ENCODE measurements at regions not wholly inside any gene's neighbourhood (a gene's known extent, or its start where the extent isn't known, plus 50 kb on each side); places are given as distances from the start of the nearest gene placed in this dataset.
"Not testable (repeated sequence)": the region's sequence is repeated elsewhere in the genome, so short reads cannot be mapped to it uniquely, and the experiment has no call there.

- H3K4me3 ChIP-seq (ENCODE audit: extremely low read depth in 1 of 4, insufficient read depth in 2 of 4, low read depth in 3 of 4, low read length in 4 of 4); H3K4ac ChIP-seq (replicated peaks; ENCODE audit: insufficient read length, low read depth, low read length); DNase-seq (ENCODE audit: low read depth in 1 of 2, low spot score in 2 of 2); H3K56ac ChIP-seq (replicated peaks; ENCODE audit: insufficient read length, low read depth, low read length); H4K8ac ChIP-seq (ENCODE audit: extremely low read depth, insufficient read depth, low read length); H3K18ac ChIP-seq (ENCODE audit: extremely low read depth, low read length); H2AFZ ChIP-seq (ENCODE audit: low read length); H3K27me3 ChIP-seq (replicated peaks in 1 of 4; ENCODE audit: control insufficient read depth in 3 of 4, extremely low read depth in 1 of 4, insufficient read depth in 3 of 4, low read length in 3 of 4); H2AK5ac ChIP-seq (ENCODE audit: low read depth, low read length); H2BK120ac ChIP-seq (replicated peaks; ENCODE audit: low read depth, low read length); CTCF ChIA-PET (ENCODE audit: partially characterized antibody); H3K4me1 ChIP-seq (replicated peaks in 1 of 4; ENCODE audit: control insufficient read depth in 3 of 4, insufficient read depth in 4 of 4, low read length in 3 of 4); H3K27ac ChIP-seq (ENCODE audit: low read depth, low read length); H2BK5ac ChIP-seq (ENCODE audit: low read depth, low read length); POLR2A ChIA-PET (ENCODE audit: partially characterized antibody); H3K4me2 ChIP-seq (ENCODE audit: insufficient read depth in 1 of 2, low read depth in 2 of 2, low read length in 2 of 2); H3K23me2 ChIP-seq (ENCODE audit: low read depth, low read length); H3K9ac ChIP-seq (replicated peaks in 1 of 4; ENCODE audit: extremely low read depth in 1 of 4, low read depth in 3 of 4, low read length in 3 of 4); H2BK20ac ChIP-seq (ENCODE audit: low read length); H3K79me2 ChIP-seq (ENCODE audit: control insufficient read depth in 1 of 2, insufficient read depth in 2 of 2, low read length in 2 of 2); FAIRE-seq; H4K91ac ChIP-seq (replicated peaks; ENCODE audit: insufficient read length, low read length); H2BK12ac ChIP-seq (ENCODE audit: low read depth, low read length); H3K36me3 ChIP-seq (ENCODE audit: control insufficient read depth in 2 of 4, insufficient read depth in 4 of 4, low read length in 3 of 4); H3K9me3 ChIP-seq (ENCODE audit: insufficient read depth in 2 of 2, low read depth in 1 of 2, low read length in 1 of 2); H4K20me1 ChIP-seq (replicated peaks in 1 of 2; ENCODE audit: control insufficient read depth in 1 of 2, insufficient read depth in 2 of 2, low read length in 2 of 2); H3K79me1 ChIP-seq (ENCODE audit: low read depth, low read length); H2BK15ac ChIP-seq (ENCODE audit: low read length); H3K14ac ChIP-seq (ENCODE audit: insufficient read length); H3K23ac ChIP-seq (ENCODE audit: insufficient read length); H4K5ac ChIP-seq (ENCODE audit: insufficient read length, low read depth, low read length): not testable (repeated sequence)
- WGBS, 2 experiments (ENCODE audit: extremely low coverage in 1 of 2, insufficient coverage in 1 of 2, insufficient read length in 1 of 2, insufficient replicate concordance in 2 of 2, low coverage in 1 of 2, low lambda C conversion rate in 2 of 2, missing lambda C conversion rate in 1 of 2) = 82% methylated on average over 2 of the region's 5 CpGs; no CpG with 5 or more reads in 1 of the 2 experiments
Observed at GRCh38 chr1:149658175-149658574, 74.5 kb downstream of the PPIAL4C start.

GRCh38 chr1:149664624-149665023 lies 81.0 kb downstream of the PPIAL4C start:
- H2BK5ac ChIP-seq (ENCODE audit: low read depth, low read length); H3K36me3 ChIP-seq (ENCODE audit: control insufficient read depth in 2 of 4, insufficient read depth in 4 of 4, low read length in 3 of 4); H2AK5ac ChIP-seq (ENCODE audit: low read depth, low read length); H3K27me3 ChIP-seq (replicated peaks in 1 of 4; ENCODE audit: control insufficient read depth in 3 of 4, extremely low read depth in 1 of 4, insufficient read depth in 3 of 4, low read length in 3 of 4); H3K14ac ChIP-seq (ENCODE audit: insufficient read length); H3K4me2 ChIP-seq (ENCODE audit: insufficient read depth in 1 of 2, low read depth in 2 of 2, low read length in 2 of 2); H3K18ac ChIP-seq (ENCODE audit: extremely low read depth, low read length); H4K91ac ChIP-seq (replicated peaks; ENCODE audit: insufficient read length, low read length); H2BK15ac ChIP-seq (ENCODE audit: low read length); FAIRE-seq; H3K79me1 ChIP-seq (ENCODE audit: low read depth, low read length); H2BK12ac ChIP-seq (ENCODE audit: low read depth, low read length); H3K23ac ChIP-seq (ENCODE audit: insufficient read length); H2BK120ac ChIP-seq (replicated peaks; ENCODE audit: low read depth, low read length); H3K9ac ChIP-seq (replicated peaks in 1 of 4; ENCODE audit: extremely low read depth in 1 of 4, low read depth in 3 of 4, low read length in 3 of 4); H4K20me1 ChIP-seq (replicated peaks in 1 of 2; ENCODE audit: control insufficient read depth in 1 of 2, insufficient read depth in 2 of 2, low read length in 2 of 2); H3K4me1 ChIP-seq (replicated peaks in 1 of 4; ENCODE audit: control insufficient read depth in 3 of 4, insufficient read depth in 4 of 4, low read length in 3 of 4); CTCF ChIA-PET (ENCODE audit: partially characterized antibody); POLR2A ChIA-PET (ENCODE audit: partially characterized antibody); H3K23me2 ChIP-seq (ENCODE audit: low read depth, low read length); H4K8ac ChIP-seq (ENCODE audit: extremely low read depth, insufficient read depth, low read length); H3K79me2 ChIP-seq (ENCODE audit: control insufficient read depth in 1 of 2, insufficient read depth in 2 of 2, low read length in 2 of 2); DNase-seq (ENCODE audit: low read depth in 1 of 2, low spot score in 2 of 2); H3K27ac ChIP-seq (ENCODE audit: low read depth, low read length); H4K5ac ChIP-seq (ENCODE audit: insufficient read length, low read depth, low read length); H3K9me3 ChIP-seq (ENCODE audit: insufficient read depth in 2 of 2, low read depth in 1 of 2, low read length in 1 of 2); H2BK20ac ChIP-seq (ENCODE audit: low read length); H2AFZ ChIP-seq (ENCODE audit: low read length); H3K4me3 ChIP-seq (ENCODE audit: extremely low read depth in 1 of 4, insufficient read depth in 2 of 4, low read depth in 3 of 4, low read length in 4 of 4); H3K56ac ChIP-seq (replicated peaks; ENCODE audit: insufficient read length, low read depth, low read length); H3K4ac ChIP-seq (replicated peaks; ENCODE audit: insufficient read length, low read depth, low read length): not testable (repeated sequence)
- 100% methylated on average over 1 of the region's 2 CpGs; no CpG with 5 or more reads in 1 of the 2 experiments for WGBS, 2 experiments (ENCODE audit: extremely low coverage in 1 of 2, insufficient coverage in 1 of 2, insufficient read length in 1 of 2, insufficient replicate concordance in 2 of 2, low coverage in 1 of 2, low lambda C conversion rate in 2 of 2, missing lambda C conversion rate in 1 of 2)
